Neural progenitor cell (in vitro differentiated cells): ENCODE measurements at regions not wholly inside any gene's neighbourhood (a gene's known extent, or its start where the extent isn't known, plus 50 kb on each side); places are given as distances from the start of the nearest gene placed in this dataset.

Experiments
- DNase-seq: peaks from one replicate; pipeline ENCODE4 v3.0.0-alpha.2; 2016; ENCODE audit warnings: low spot score
- H2AFZ ChIP-seq: fragments of 200-600 bp; sonication (generic); replicated peaks from 2 replicates; pipeline ENCODE4 v1.6.1; 2016; ENCODE audit warnings: antibody characterized with exemption
- H3F3A ChIP-seq: fragments of 200-600 bp; sonication (generic); 2 replicates; pipeline ENCODE4 v1.6.1; 2016; ENCODE audit warnings: antibody characterized with exemption, low read depth
- H3K27ac ChIP-seq: fragments of 200-600 bp; sonication (generic); 2 replicates; pipeline ENCODE4 v1.5.1; 2016; ENCODE audit warnings: mild to moderate bottlenecking
- H3K27me3 ChIP-seq: fragments of 200-600 bp; sonication (generic); 2 replicates; pipeline ENCODE4 v1.6.1; 2016; ENCODE audit warnings: mild to moderate bottlenecking, moderate library complexity
- H3K36me3 ChIP-seq: fragments of 200-600 bp; sonication (generic); 2 replicates; pipeline ENCODE4 v1.5.1; 2016
- H3K4me1 ChIP-seq: fragments of 200-600 bp; sonication (generic); 2 replicates; pipeline ENCODE4 v1.6.1; 2016; ENCODE audit warnings: mixed run types
- H3K4me2 ChIP-seq: fragments of 200-600 bp; sonication (generic); 2 replicates; pipeline ENCODE4 v1.6.1; 2016
- H3K4me3 ChIP-seq: fragments of 200-600 bp; sonication (generic); 2 replicates; pipeline ENCODE4 v1.5.1; 2016
- H3K79me2 ChIP-seq: fragments of 200-600 bp; sonication (generic); 2 replicates; pipeline ENCODE4 v1.6.1; 2016; ENCODE audit warnings: low read depth
- H3K9ac ChIP-seq: fragments of 200-600 bp; sonication (generic); 2 replicates; pipeline ENCODE4 v1.6.1; 2016
- H3K9me3 ChIP-seq: fragments of 200-600 bp; sonication (generic); 2 replicates; pipeline ENCODE4 v1.5.1; 2016; ENCODE audit warnings: low read depth
- H4K20me1 ChIP-seq: fragments of 200-600 bp; sonication (generic); 2 replicates; pipeline ENCODE4 v1.6.1; 2016; ENCODE audit warnings: low read depth
- H3K27ac Mint-ChIP-seq: 3 replicates; pipeline ENCODE4 v1.8.0; 2021; ENCODE audit warnings: mixed read lengths
- H3K27me3 Mint-ChIP-seq: 2 replicates; pipeline ENCODE4 v1.8.0; 2022; ENCODE audit warnings: low read depth, mild to moderate bottlenecking, inconsistent platforms, moderate library complexity, mixed read lengths; ENCODE audit not compliant: insufficient read depth
- H3K36me3 Mint-ChIP-seq: 3 replicates; pipeline ENCODE4 v1.8.0; 2021; ENCODE audit warnings: mixed read lengths
- H3K4me1 Mint-ChIP-seq: 3 replicates; pipeline ENCODE4 v1.8.0; 2021; ENCODE audit warnings: mixed read lengths
- H3K4me3 Mint-ChIP-seq: 3 replicates; pipeline ENCODE4 v1.8.0; 2021; ENCODE audit warnings: mild to moderate bottlenecking, moderate library complexity, mixed read lengths
- H3K9me3 Mint-ChIP-seq: 3 replicates; pipeline ENCODE4 v1.8.0; 2020; ENCODE audit warnings: mixed read lengths
- CTCF ChIP-seq: fragments of 200-600 bp; sonication (generic); IDR thresholded peaks from 2 replicates; pipeline ENCODE4 v1.5.1; 2017; ENCODE audit warnings: antibody characterized with exemption, mild to moderate bottlenecking
- EZH2 ChIP-seq: fragments of 200-600 bp; sonication (generic); IDR thresholded peaks from 2 replicates; pipeline ENCODE4 v1.6.1; 2017; ENCODE audit warnings: antibody characterized with exemption, mild to moderate bottlenecking, moderate library complexity
- EZH2phosphoT487 ChIP-seq: fragments of 200-600 bp; sonication (generic); IDR thresholded peaks from 2 replicates; pipeline ENCODE4 v1.6.1; 2017; ENCODE audit warnings: antibody characterized with exemption

- no peak overlapping the region for H3K4me2 ChIP-seq
- Mint-ChIP-seq H3K4me3 (no peak overlapping the region), H3K9me3 (no peaks in the 10 kb centered on the region), H3K27me3 (no peaks in the 10 kb centered on the region), H3K4me1 (peaks cover 16% of the 10 kb centered on the region), H3K36me3 (no peaks in the 10 kb centered on the region), H3K27ac (no peak overlapping the region)
- no peak overlapping the region for H3K4me3 ChIP-seq
- H2AFZ ChIP-seq: no peak overlapping the region
- H3K36me3 ChIP-seq: no peaks in the 10 kb centered on the region
- H3K27ac ChIP-seq: no peak overlapping the region
- H4K20me1 ChIP-seq: no peaks in the 10 kb centered on the region
- no peaks in the 10 kb centered on the region for H3K9me3 ChIP-seq
- no peak overlapping the region for H3K9ac ChIP-seq
- TF ChIP-seq EZH2phosphoT487 (no peak), CTCF (no peak), EZH2 (no peak)
- H3K79me2 ChIP-seq: no peaks in the 10 kb centered on the region
- no peak for DNase-seq
- H3K4me1 ChIP-seq: peaks cover 4% of the 10 kb centered on the region
- H3K27me3 ChIP-seq: no peaks in the 10 kb centered on the region
- H3F3A ChIP-seq: no peaks in the 10 kb centered on the region
Observed at GRCh38 chr4:15375667-15376066, 52.2 kb upstream of the C1QTNF7 start.

GRCh38 chr4:15376145-15376544 lies 51.7 kb upstream of the C1QTNF7 start:
- H3K79me2 ChIP-seq: no peaks in the 10 kb centered on the region
- no peak for DNase-seq
- H3K27ac ChIP-seq: no peak overlapping the region
- TF ChIP-seq CTCF (no peak), EZH2phosphoT487 (no peak), EZH2 (no peak)
- no peaks in the 10 kb centered on the region for H3K27me3 ChIP-seq
- no peak overlapping the region for H2AFZ ChIP-seq
- H3K4me2 ChIP-seq: no peak overlapping the region
- H3K4me1 Mint-ChIP-seq: peaks cover 16% of the 10 kb centered on the region
- H3K36me3 Mint-ChIP-seq: no peaks in the 10 kb centered on the region
- no peaks in the 10 kb centered on the region for H3K36me3 ChIP-seq
- H3K4me3 ChIP-seq: no peak overlapping the region
- no peaks in the 10 kb centered on the region for H3K27me3 Mint-ChIP-seq
- H4K20me1 ChIP-seq: no peaks in the 10 kb centered on the region
- no peaks in the 10 kb centered on the region for H3F3A ChIP-seq
- no peak overlapping the region for H3K27ac Mint-ChIP-seq
- H3K9ac ChIP-seq: no peak overlapping the region
- H3K9me3 Mint-ChIP-seq: no peaks in the 10 kb centered on the region
- no peaks in the 10 kb centered on the region for H3K9me3 ChIP-seq
- H3K4me3 Mint-ChIP-seq: no peak overlapping the region
- H3K4me1 ChIP-seq: peaks cover 4% of the 10 kb centered on the region

- TF ChIP-seq EZH2phosphoT487 (no peak), CTCF (no peak), EZH2 (no peak)
- Mint-ChIP-seq H3K27me3 (no peaks in the 10 kb centered on the region), H3K27ac (no peak overlapping the region), H3K9me3 (no peaks in the 10 kb centered on the region), H3K4me1 (peaks cover 17% of the 10 kb centered on the region), H3K4me3 (no peak overlapping the region), H3K36me3 (peaks cover under 1% of the 10 kb centered on the region)
- Histone ChIP-seq H3K4me1 (peaks cover 4% of the 10 kb centered on the region), H3K9ac (no peak overlapping the region), H3K79me2 (no peaks in the 10 kb centered on the region), H3K9me3 (no peaks in the 10 kb centered on the region), H3K36me3 (no peaks in the 10 kb centered on the region), H3K4me3 (no peak overlapping the region), H3K27me3 (no peaks in the 10 kb centered on the region), H4K20me1 (no peaks in the 10 kb centered on the region), H3K27ac (no peak overlapping the region), H3F3A (no peaks in the 10 kb centered on the region), H2AFZ (no peak overlapping the region), H3K4me2 (no peak overlapping the region)
- DNase-seq: no peak
Observed at GRCh38 chr4:15376594-15376993, 51.2 kb upstream of the C1QTNF7 start.
